Vagina (tissue), 2 donors: ENCODE measurements at regions not wholly inside any gene's neighbourhood (a gene's known extent, or its start where the extent isn't known, plus 50 kb on each side); places are given as distances from the start of the nearest gene placed in this dataset.

Experiments used
- CTCF ChIP-seq, 3 experiments: fragments of 450-650 bp in 2 of 3; fragments of 200-600 bp in 1 of 3; sonication (generic) in 1 of 3; IDR thresholded peaks; one replicate each; pipeline ENCODE4 v1.5.1; 2017 to 2019; ENCODE audit warnings: antibody characterized with exemption in 3 of 3, mild to moderate bottlenecking in 2 of 3, moderate library complexity in 2 of 3
- POLR2A ChIP-seq, 2 donors: fragments of 450-650 bp; IDR thresholded peaks; one replicate each; pipeline ENCODE4 v1.6.1; 2017; ENCODE audit warnings: antibody characterized with exemption in 2 of 2, mild to moderate bottlenecking in 2 of 2, moderate library complexity in 2 of 2

DNA sequence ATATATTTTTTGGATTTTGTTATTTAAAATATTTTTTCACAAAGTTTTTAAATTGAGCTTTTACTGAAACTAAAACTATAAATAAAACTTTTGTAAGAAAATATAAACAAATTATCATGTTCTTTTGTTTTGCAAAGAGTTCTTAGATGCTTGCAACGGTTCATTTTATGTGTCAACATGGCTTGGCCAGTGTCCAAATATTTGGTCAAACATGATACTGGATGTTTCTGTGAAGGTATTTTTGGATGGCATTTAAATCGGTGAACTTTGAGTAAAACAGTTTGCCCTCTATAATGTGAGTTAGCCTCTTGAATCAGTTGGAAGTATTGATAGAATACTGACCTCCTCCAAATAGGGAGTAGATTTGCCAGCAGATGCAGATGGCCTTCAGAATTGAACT, 612.6 kb upstream of the NECTIN3 start:
- TF ChIP-seq CTCF (IDR thresholded peaks at IDR 0.05) (no peak), POLR2A (IDR thresholded peaks at IDR 0.05) (no peak)
